HepG2 (cell line): ENCODE measurements at regions not wholly inside any gene's neighbourhood (a gene's known extent, or its start where the extent isn't known, plus 50 kb on each side); places are given as distances from the start of the nearest gene placed in this dataset.

Experiments used
- ARID3A ChIP-seq: IDR thresholded peaks from 2 replicates; pipeline ENCODE4 v1.6.1; 2012; ENCODE audit warnings: low read depth, low read length, improper control_type of control experiment
- CTCF ChIP-seq: sonication (generic); formaldehyde crosslinking; IDR thresholded peaks from 2 replicates; pipeline ENCODE4 v1.5.0; 2020; ENCODE audit warnings: mild to moderate bottlenecking, missing genetic modification reagents, moderate library complexity
- E2F1 ChIP-seq: sonication (generic); formaldehyde crosslinking; IDR thresholded peaks from 2 replicates; pipeline ENCODE4 v1.5.0; 2020; ENCODE audit warnings: missing genetic modification reagents
- PRDM4 ChIP-seq: sonication (generic); formaldehyde crosslinking; IDR thresholded peaks from 2 replicates; pipeline ENCODE4 v1.9.0; 2021; ENCODE audit warnings: missing genetic modification reagents, borderline replicate concordance
- ZNF552 ChIP-seq: sonication (generic); formaldehyde crosslinking; IDR thresholded peaks from 2 replicates; pipeline ENCODE4 v1.9.0; 2022; ENCODE audit warnings: missing genetic modification reagents, mild to moderate bottlenecking, borderline replicate concordance

DNA sequence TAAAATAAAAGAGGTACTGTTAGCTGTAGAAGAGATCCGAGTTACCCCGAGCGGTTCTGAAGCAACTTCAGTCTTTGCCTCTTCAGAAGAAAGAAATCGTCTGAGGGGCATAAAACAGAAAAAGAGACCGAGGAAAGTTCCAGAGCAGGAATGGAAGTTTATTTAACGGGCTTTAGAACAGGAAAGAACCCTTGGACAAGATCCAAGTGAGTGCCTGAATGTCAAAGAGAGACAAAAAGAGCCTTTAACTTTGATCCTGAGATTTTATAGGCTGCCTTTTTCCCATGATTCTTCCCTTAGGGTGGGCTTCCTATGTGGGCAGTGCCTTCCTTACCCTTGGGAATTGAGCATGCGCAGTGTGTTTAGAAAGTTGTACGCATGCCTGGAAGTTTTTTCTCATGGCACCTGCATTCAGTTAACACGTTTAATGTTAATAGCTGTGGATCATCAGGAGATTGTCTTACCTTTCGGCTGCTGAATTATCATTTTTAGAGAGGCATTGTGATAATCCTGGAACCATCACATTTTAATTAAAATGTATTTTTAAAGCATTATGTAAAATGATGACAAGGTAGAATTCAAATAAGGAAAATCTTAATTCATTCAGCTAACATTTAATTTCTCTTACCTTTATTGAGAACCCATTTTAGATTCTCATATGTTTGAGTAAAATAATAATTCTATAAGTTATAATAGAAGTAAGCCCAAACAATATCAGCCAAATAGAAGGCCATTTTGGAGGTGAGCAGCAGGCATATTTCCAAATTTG, 269.5 kb upstream of the ZSWIM2 start:
- TF ChIP-seq PRDM4 (CRISPR knock-in tag) (no peak), CTCF (no peak), ZNF552 (CRISPR knock-in tag) (no peak), ARID3A (no peak), E2F1 (CRISPR knock-in tag) (no peak)
